ENCODE measurements at regions not wholly inside any gene's neighbourhood (a gene's known extent, or its start where the extent isn't known, plus 50 kb on each side); places are given as distances from the start of the nearest gene placed in this dataset.
"Not testable (repeated sequence)": the region's sequence is repeated elsewhere in the genome, so short reads cannot be mapped to it uniquely, and the experiment has no call there.

GRCh38 chr3:145450018-145450682 lies 710.8 kb downstream of the PLOD2 start:
- no peak for DNase-seq (ENCODE audit: low spot score)

- no peak for DNase-seq (ENCODE audit: low spot score)
These were observed 703.0 kb downstream of the PLOD2 start for GRCh38 chr3:145457825-145458552.

- DNase-seq (ENCODE audit: low spot score) = not testable (repeated sequence)
These were observed 701.3 kb downstream of the PLOD2 start for GRCh38 chr3:145459681-145460080.

GRCh38 chr3:145471976-145472375 lies 689.0 kb downstream of the PLOD2 start:
- no peak for DNase-seq (ENCODE audit: low spot score)

GRCh38 chr3:145482735-145483134 lies 678.2 kb downstream of the PLOD2 start:
- not testable (repeated sequence) for DNase-seq (ENCODE audit: low spot score)

- no peak for DNase-seq (ENCODE audit: low spot score)
These were observed 677.0 kb downstream of the PLOD2 start for GRCh38 chr3:145483992-145484391.

GRCh38 chr3:145489011-145489410 lies 672.0 kb downstream of the PLOD2 start:
- DNase-seq (ENCODE audit: low spot score) = no peak

- no peak for DNase-seq (ENCODE audit: low spot score)
These were observed 670.6 kb downstream of the PLOD2 start for GRCh38 chr3:145490088-145491048.

- no peak for DNase-seq (ENCODE audit: low spot score)
These were observed 668.5 kb downstream of the PLOD2 start for GRCh38 chr3:145492456-145492855.

- DNase-seq (ENCODE audit: low spot score) = not testable (repeated sequence)
These were observed 643.6 kb downstream of the PLOD2 start for GRCh38 chr3:145517416-145517815.

- no peak for DNase-seq (ENCODE audit: low spot score)
These were observed 642.3 kb downstream of the PLOD2 start for GRCh38 chr3:145518639-145519038.

GRCh38 chr3:145519398-145520047 lies 641.5 kb downstream of the PLOD2 start:
- DNase-seq (ENCODE audit: low spot score) = no peak

- DNase-seq (ENCODE audit: low spot score) = no peak
These were observed 638.8 kb downstream of the PLOD2 start for GRCh38 chr3:145522179-145522578.

GRCh38 chr3:145522893-145523651 lies 637.9 kb downstream of the PLOD2 start:
- DNase-seq (ENCODE audit: low spot score) = no peak

- DNase-seq (ENCODE audit: low spot score) = no peak
These were observed 629.4 kb downstream of the PLOD2 start for GRCh38 chr3:145531548-145531947.

GRCh38 chr3:145533696-145534095 lies 627.3 kb downstream of the PLOD2 start:
- no peak for DNase-seq (ENCODE audit: low spot score)

GRCh38 chr3:145536461-145536860 lies 624.5 kb downstream of the PLOD2 start:
- no peak for DNase-seq (ENCODE audit: low spot score)

GRCh38 chr3:145550522-145550921 lies 610.5 kb downstream of the PLOD2 start:
- no peak for DNase-seq (ENCODE audit: low spot score)

GRCh38 chr3:145557405-145557804 lies 603.6 kb downstream of the PLOD2 start:
- no peak for DNase-seq (ENCODE audit: low spot score)

- no peak for DNase-seq (ENCODE audit: low spot score)
These were observed 582.5 kb downstream of the PLOD2 start for GRCh38 chr3:145578471-145578870.

GRCh38 chr3:145581694-145582093 lies 579.3 kb downstream of the PLOD2 start:
- no peak for DNase-seq (ENCODE audit: low spot score)

Measured in SW480 (cell line).